IMR-90 (cell line): ENCODE measurements at regions not wholly inside any gene's neighbourhood (a gene's known extent, or its start where the extent isn't known, plus 50 kb on each side); places are given as distances from the start of the nearest gene placed in this dataset.

Experiments
- ATAC-seq: fragments of 200-7000 bp; cut with Tn5 transposase; 2 replicates; pipeline ENCODE4 v1.9.1; 2020; ENCODE audit warnings: low read depth, mild to moderate bottlenecking, moderate library complexity
- BruUV-seq: library from RNA; stranded (reverse); fragments of 400-500 nt; replicated peaks from 2 replicates; lab custom pipeline; 2021; lab: Mats Ljungman, UMichigan
- CTCF ChIA-PET: fragments of 300-600 bp; formaldehyde crosslinking; extraction: SDS; loops from one replicate; lab custom pipeline; 2021; ENCODE audit warnings: antibody characterized with exemption; lab: Yijun Ruan, JAX
- POLR2A ChIA-PET: fragments of 300-600 bp; sonication (Branson Sonifier 250); formaldehyde crosslinking; loops from one replicate; lab custom pipeline; 2022; ENCODE audit warnings: antibody characterized with exemption; ENCODE audit not compliant: unreplicated experiment; lab: Charles Lee
- DNase-seq: peaks from one replicate; pipeline ENCODE4 v3.0.0; 2013
- H2AFZ ChIP-seq: replicated peaks from 2 replicates; pipeline ENCODE3; 2013; ENCODE audit warnings: low read length, mild to moderate bottlenecking; ENCODE audit not compliant: poor library complexity
- H2AK5ac ChIP-seq: 2 replicates; pipeline ENCODE4 v1.6.1; 2013; ENCODE audit warnings: low read depth, low read length, inconsistent platforms
- H2AK9ac ChIP-seq: replicated peaks from 2 replicates; pipeline ENCODE3; 2013; ENCODE audit warnings: mild to moderate bottlenecking, low read depth, low read length, moderate library complexity; ENCODE audit not compliant: poor library complexity
- H2BK120ac ChIP-seq: 2 replicates; pipeline ENCODE4 v1.6.1; 2013; ENCODE audit warnings: low read depth, low read length, inconsistent platforms
- H2BK15ac ChIP-seq: 3 replicates; pipeline ENCODE4 v1.6.1; 2013; ENCODE audit warnings: low read depth, low read length, inconsistent platforms
- H2BK20ac ChIP-seq: 2 replicates; pipeline ENCODE4 v1.6.1; 2013; ENCODE audit warnings: low read depth, mild to moderate bottlenecking, inconsistent platforms, low read length, moderate library complexity
- H2BK5ac ChIP-seq: 2 replicates; pipeline ENCODE4 v1.6.1; 2013; ENCODE audit warnings: mild to moderate bottlenecking, low read depth, low read length, inconsistent platforms; ENCODE audit not compliant: poor library complexity, severe bottlenecking
- H3K14ac ChIP-seq: replicated peaks from 2 replicates; pipeline ENCODE4 v1.6.1; 2013; ENCODE audit warnings: low read depth, low read length, inconsistent platforms
- H3K18ac ChIP-seq: 2 replicates; pipeline ENCODE4 v1.6.1; 2013; ENCODE audit warnings: low read depth, low read length, control low read depth
- H3K23ac ChIP-seq: 2 replicates; pipeline ENCODE4 v1.6.1; 2013; ENCODE audit warnings: low read depth, low read length, inconsistent platforms
- H3K27ac ChIP-seq: 2 replicates; pipeline ENCODE4 v1.5.1; 2013; ENCODE audit warnings: mild to moderate bottlenecking, control low read depth, low read length; ENCODE audit not compliant: insufficient read depth
- H3K27me3 ChIP-seq: 2 replicates; pipeline ENCODE4 v1.6.1; 2013; ENCODE audit warnings: low read length; ENCODE audit not compliant: control insufficient read depth, insufficient read depth
- H3K36me3 ChIP-seq: 2 replicates; pipeline ENCODE4 v1.6.1; 2013; ENCODE audit warnings: low read length, mixed read lengths; ENCODE audit not compliant: control insufficient read depth, insufficient read depth
- H3K4ac ChIP-seq: 2 replicates; pipeline ENCODE4 v1.6.1; 2013; ENCODE audit warnings: low read depth, low read length, inconsistent platforms
- H3K4me1 ChIP-seq: 2 replicates; pipeline ENCODE4 v1.6.1; 2013; ENCODE audit warnings: low read length, mixed read lengths; ENCODE audit not compliant: control insufficient read depth, insufficient read depth
- H3K4me2 ChIP-seq: 2 replicates; pipeline ENCODE4 v1.6.1; 2013; ENCODE audit warnings: low read depth, mild to moderate bottlenecking, control low read depth, low read length, moderate library complexity
- H3K4me3 ChIP-seq: 2 replicates; pipeline ENCODE4 v1.5.1; 2013; ENCODE audit warnings: low read depth, mild to moderate bottlenecking, control low read depth, low read length, moderate library complexity; ENCODE audit not compliant: insufficient read depth
- H3K56ac ChIP-seq: 2 replicates; pipeline ENCODE4 v1.6.1; 2013; ENCODE audit warnings: low read length, inconsistent platforms; ENCODE audit not compliant: insufficient read depth; ENCODE audit errors: extremely low read depth
- H3K79me1 ChIP-seq, 2 experiments: 2 replicates each; pipeline ENCODE4 v1.6.1; 2013; ENCODE audit warnings: low read length in 2 of 2, inconsistent platforms in 1 of 2, low read depth in 1 of 2
- H3K9ac ChIP-seq: 2 replicates; pipeline ENCODE4 v1.6.1; 2013; ENCODE audit warnings: low read depth, low read length, control low read depth
- H3K9me1 ChIP-seq: 2 replicates; pipeline ENCODE4 v1.6.1; 2013; ENCODE audit warnings: low read length, inconsistent platforms; ENCODE audit not compliant: insufficient read depth
- H3K9me3 ChIP-seq: 2 replicates; pipeline ENCODE4 v1.6.1; 2013; ENCODE audit warnings: low read length; ENCODE audit not compliant: control insufficient read depth, insufficient read depth
- H4K20me1 ChIP-seq: 2 replicates; pipeline ENCODE4 v1.6.1; 2013; ENCODE audit warnings: low read length, inconsistent platforms; ENCODE audit not compliant: insufficient read depth
- H4K5ac ChIP-seq: 2 replicates; pipeline ENCODE4 v1.6.1; 2013; ENCODE audit warnings: mild to moderate bottlenecking, low read depth, low read length, control low read depth
- H4K8ac ChIP-seq, 2 experiments: 2 replicates each; pipeline ENCODE4 v1.6.1; 2013; ENCODE audit warnings: low read depth in 2 of 2, low read length in 2 of 2, control low read depth in 1 of 2, inconsistent platforms in 1 of 2
- H4K91ac ChIP-seq: 2 replicates; pipeline ENCODE4 v1.6.1; 2013; ENCODE audit warnings: low read depth, low read length, inconsistent platforms; ENCODE audit not compliant: insufficient read depth
- BHLHE40 ChIP-seq: fragments of 150-350 bp; IDR thresholded peaks from 2 replicates; pipeline ENCODE4 v1.6.1; 2016; ENCODE audit warnings: mild to moderate bottlenecking, low read depth, low read length
- CEBPB ChIP-seq: IDR thresholded peaks from 2 replicates; pipeline ENCODE4 v1.6.1; 2012; ENCODE audit warnings: low read depth, low read length, improper control_type of control experiment
- CHD1 ChIP-seq: IDR thresholded peaks from 2 replicates; pipeline ENCODE4 v1.6.1; 2012; ENCODE audit warnings: low read depth, low read length, improper control_type of control experiment
- CTCF ChIP-seq: conservative IDR thresholded peaks from 2 replicates; pipeline ENCODE4 v1.5.1; 2012; ENCODE audit warnings: mild to moderate bottlenecking, low read depth, low read length, improper control_type of control experiment
- ELK1 ChIP-seq: fragments of 150-350 bp; IDR thresholded peaks from 2 replicates; pipeline ENCODE4 v1.6.1; 2016; ENCODE audit warnings: low read depth, mild to moderate bottlenecking, low read length, moderate library complexity, borderline replicate concordance
- FOS ChIP-seq: fragments of 150-350 bp; IDR thresholded peaks from 2 replicates; pipeline ENCODE4 v1.6.1; 2016; ENCODE audit warnings: low read depth, low read length
- MAFK ChIP-seq: IDR thresholded peaks from 2 replicates; pipeline ENCODE4 v1.6.1; 2012; ENCODE audit warnings: low read depth, low read length, improper control_type of control experiment
- MAZ ChIP-seq: IDR thresholded peaks from 2 replicates; pipeline ENCODE4 v1.6.1; 2012; ENCODE audit warnings: low read depth, mild to moderate bottlenecking, low read length, improper control_type of control experiment, moderate library complexity, borderline replicate concordance
- MXI1 ChIP-seq: IDR thresholded peaks from 2 replicates; pipeline ENCODE4 v1.6.1; 2012; ENCODE audit warnings: low read depth, mild to moderate bottlenecking, low read length, moderate library complexity, borderline replicate concordance
- POLR2A ChIP-seq: IDR thresholded peaks from 2 replicates; pipeline ENCODE4 v1.6.1; 2012; ENCODE audit warnings: mild to moderate bottlenecking, low read depth, low read length
- RAD21 ChIP-seq: IDR thresholded peaks from 2 replicates; pipeline ENCODE4 v1.6.1; 2012; ENCODE audit warnings: low read length, improper control_type of control experiment
- RFX5 ChIP-seq: IDR thresholded peaks from 2 replicates; pipeline ENCODE4 v1.8.0; 2012; ENCODE audit warnings: low read depth, mild to moderate bottlenecking, low read length, moderate library complexity
- USF2 ChIP-seq: fragments of 150-350 bp; IDR thresholded peaks from 2 replicates; pipeline ENCODE4 v1.6.1; 2017; ENCODE audit warnings: mild to moderate bottlenecking, antibody characterized with exemption, low read length, low read depth
- WGBS, 2 experiments: methylation state at CpG; one replicate each; pipeline versions ENCODE4 v1.1.5 to v1.1.7; 2013; ENCODE audit warnings: missing lambda C conversion rate in 2 of 2; ENCODE audit not compliant: insufficient read length in 1 of 2; ENCODE audit errors: extremely low coverage in 2 of 2; 5-methylcytosine and 5-hydroxymethylcytosine counted together
- dilution Hi-C: fragments of 300-500 bp; cut with HindIII; formaldehyde crosslinking; loops from one replicate; pipeline ENCODE4 v1.14.3; 2018; ENCODE audit warnings: low sequenced_read_pairs; ENCODE audit not compliant: unreplicated experiment
- in situ Hi-C: fragments of 300-500 bp; cut with MboI; formaldehyde crosslinking; loops from 3 replicates; pipeline ENCODE4 v1.14.3; 2019; ENCODE audit warnings: low sequenced_read_pairs, inconsistent platforms, mixed read lengths
- intact Hi-C: fragments of 100-400 bp; cut with micrococcal nuclease; formaldehyde crosslinking; loops from 2 replicates; pipeline ENCODE4 v1.10.0; 2022

DNA sequence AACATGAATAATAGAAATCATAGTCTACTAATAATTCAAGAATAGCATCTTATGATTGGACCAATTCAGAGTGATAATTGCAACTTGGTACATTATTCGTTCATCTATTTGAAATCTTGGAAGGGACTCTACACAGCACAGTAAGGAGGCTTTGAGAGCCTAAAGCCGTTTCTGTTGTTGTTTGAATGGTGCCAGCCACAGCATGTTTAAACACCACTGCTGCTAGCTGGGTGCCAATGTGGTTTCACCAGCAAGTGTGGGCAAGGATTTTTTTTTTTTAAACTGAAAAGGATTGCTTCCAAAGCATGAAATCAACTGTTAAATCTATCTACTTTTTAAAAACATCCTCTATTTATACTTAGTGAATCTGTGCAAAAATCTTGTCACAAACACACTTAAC is 253.9 kb upstream of the MAP3K1 start:
- intact Hi-C loops = no loop called here
- no peak overlapping the region for H2BK20ac ChIP-seq
- no CpG with 5 or more reads among the region's 2 CpGs for WGBS, 2 experiments
- in situ Hi-C loops = no loop called here
- no peak overlapping the region for H3K27ac ChIP-seq
- ChIA-PET CTCF (no interaction called here), POLR2A (no interaction called here)
- H3K9me1 ChIP-seq = no peaks in the 10 kb centered on the region
- no peak overlapping the region for H2AK9ac ChIP-seq
- ATAC-seq = no peak
- H3K9me3 ChIP-seq = no peaks in the 10 kb centered on the region
- no peak overlapping the region for H3K4me2 ChIP-seq
- H4K91ac ChIP-seq = no peak overlapping the region
- H3K79me1 ChIP-seq = no peaks in the 10 kb centered on the region
- H3K18ac ChIP-seq = no peak overlapping the region
- no peaks in the 10 kb centered on the region for H3K36me3 ChIP-seq
- H2AK5ac ChIP-seq = no peak overlapping the region
- H3K4me3 ChIP-seq = no peak overlapping the region
- no peak overlapping the region for H4K8ac ChIP-seq
- no peak overlapping the region for H3K4ac ChIP-seq
- H2BK5ac ChIP-seq = no peak overlapping the region
- H2BK120ac ChIP-seq = no peak overlapping the region
- no peaks in the 10 kb centered on the region for H4K20me1 ChIP-seq
- BruUV-seq = no TSS peak
- no peaks in the 10 kb centered on the region for H3K27me3 ChIP-seq
- dilution Hi-C loops = no loop called here
- no peak overlapping the region for H2BK15ac ChIP-seq
- no peak overlapping the region for H3K9ac ChIP-seq
- no peak overlapping the region for H2AFZ ChIP-seq
- no peak overlapping the region for H3K56ac ChIP-seq
- H4K5ac ChIP-seq = no peak overlapping the region
- no peak overlapping the region for H3K14ac ChIP-seq
- no peak for DNase-seq
- H3K23ac ChIP-seq = no peak overlapping the region
- TF ChIP-seq CTCF (no peak), RFX5 (no peak), USF2 (no peak), MXI1 (no peak), ELK1 (no peak), RAD21 (no peak), CEBPB (no peak), BHLHE40 (no peak), MAZ (no peak), CHD1 (no peak), FOS (no peak), POLR2A (no peak), MAFK (no peak)
- H3K4me1 ChIP-seq = peaks cover 4% of the 10 kb centered on the region; the same call in 1 of the 2 replicates
